Vagina (tissue), 2 donors: ENCODE measurements at regions not wholly inside any gene's neighbourhood (a gene's known extent, or its start where the extent isn't known, plus 50 kb on each side); places are given as distances from the start of the nearest gene placed in this dataset.

Source experiments
- DNase-seq, 2 donors: peaks; one replicate each; pipeline ENCODE4 v3.0.0-alpha.2; 2017; ENCODE audit errors: extremely low spot score in 2 of 2
- H3K27ac ChIP-seq: fragments of 200-600 bp; sonication (generic); one replicate; pipeline ENCODE4 v1.5.1; 2019
- H3K27me3 ChIP-seq: fragments of 200-600 bp; sonication (generic); one replicate; pipeline ENCODE4 v1.5.1; 2019
- H3K36me3 ChIP-seq, 2 donors: fragments of 200-600 bp; sonication (generic); one replicate each; pipeline ENCODE4 v1.5.1; 2017 to 2019
- H3K4me1 ChIP-seq: fragments of 200-600 bp; sonication (generic); one replicate; pipeline ENCODE4 v1.5.1; 2019
- H3K4me3 ChIP-seq, 2 donors: fragments of 200-600 bp; sonication (generic); 1 replicate in 1 of 2; 2 replicates in 1 of 2; pipeline ENCODE4 v1.5.1; 2016 to 2019
- H3K9me3 ChIP-seq: fragments of 200-600 bp; sonication (generic); one replicate; pipeline ENCODE4 v1.5.1; 2019
- CTCF ChIP-seq, 3 experiments: fragments of 450-650 bp in 2 of 3; fragments of 200-600 bp in 1 of 3; sonication (generic) in 1 of 3; IDR thresholded peaks; one replicate each; pipeline ENCODE4 v1.5.1; 2017 to 2019; ENCODE audit warnings: antibody characterized with exemption in 3 of 3, mild to moderate bottlenecking in 2 of 3, moderate library complexity in 2 of 3
- POLR2A ChIP-seq, 2 donors: fragments of 450-650 bp; IDR thresholded peaks; one replicate each; pipeline ENCODE4 v1.6.1; 2017; ENCODE audit warnings: antibody characterized with exemption in 2 of 2, mild to moderate bottlenecking in 2 of 2, moderate library complexity in 2 of 2
- POLR2AphosphoS5 ChIP-seq, 2 donors: sonication (generic); formaldehyde crosslinking; IDR thresholded peaks; one replicate each; pipeline ENCODE4 v1.9.0; 2017; ENCODE audit warnings: antibody characterized with exemption in 2 of 2, mild to moderate bottlenecking in 2 of 2, low read depth in 1 of 2; ENCODE audit not compliant: insufficient read depth in 1 of 2
- intact Hi-C: fragments of 100-400 bp; cut with DNase I; formaldehyde crosslinking; loops from one replicate; pipeline ENCODE4 v1.15.1; 2023

GRCh38 chr6:140485740-140486449 is 1111.4 kb upstream of the CITED2 start:
- no peaks in the 10 kb centered on the region for H3K9me3 ChIP-seq
- intact Hi-C loops: no loop called here
- TF ChIP-seq CTCF (IDR thresholded peaks at IDR 0.05) (no peak), POLR2A (IDR thresholded peaks at IDR 0.05) (no peak), POLR2AphosphoS5 (IDR thresholded peaks at IDR 0.05; ENCODE audit: insufficient read depth in 1 of 2, low read depth in 1 of 2) (no peak)
- H3K4me1 ChIP-seq: peaks cover 6% of the 10 kb centered on the region
- H3K27me3 ChIP-seq: no peaks in the 10 kb centered on the region
- no peak overlapping the region for H3K4me3 ChIP-seq
- H3K36me3 ChIP-seq: no peaks in the 10 kb centered on the region
- DNase-seq: no peak
- no peak overlapping the region for H3K27ac ChIP-seq

GRCh38 chr6:140480852-140481251 is 1106.4 kb upstream of the CITED2 start:
- no peak for DNase-seq
- no peak overlapping the region for H3K4me3 ChIP-seq
- intact Hi-C loops: no loop called here
- H3K36me3 ChIP-seq: no peaks in the 10 kb centered on the region
- no peaks in the 10 kb centered on the region for H3K9me3 ChIP-seq
- H3K27me3 ChIP-seq: no peaks in the 10 kb centered on the region
- H3K4me1 ChIP-seq: peaks cover 3% of the 10 kb centered on the region
- no peak overlapping the region for H3K27ac ChIP-seq
- no peak for TF ChIP-seq POLR2A (IDR thresholded peaks at IDR 0.05)
- TF ChIP-seq POLR2AphosphoS5 (IDR thresholded peaks at IDR 0.05; ENCODE audit: insufficient read depth in 1 of 2, low read depth in 1 of 2): no peak
- no peak for TF ChIP-seq CTCF (IDR thresholded peaks at IDR 0.05)

GRCh38 chr6:140478631-140479030 is 1104.2 kb upstream of the CITED2 start:
- no peaks in the 10 kb centered on the region for H3K36me3 ChIP-seq
- intact Hi-C loops: no loop called here
- no peak for DNase-seq

GRCh38 chr6:140475086-140475485 is 1100.6 kb upstream of the CITED2 start:
- no peaks in the 10 kb centered on the region for H3K27me3 ChIP-seq
- H3K36me3 ChIP-seq: no peaks in the 10 kb centered on the region
- no peak overlapping the region for H3K4me3 ChIP-seq
- DNase-seq: no peak
- H3K27ac ChIP-seq: no peak overlapping the region
- H3K4me1 ChIP-seq: no peaks in the 10 kb centered on the region
- H3K9me3 ChIP-seq: no peaks in the 10 kb centered on the region
- intact Hi-C loops: no loop called here
- TF ChIP-seq POLR2AphosphoS5 (IDR thresholded peaks at IDR 0.05; ENCODE audit: insufficient read depth in 1 of 2, low read depth in 1 of 2): no peak
- TF ChIP-seq POLR2A (IDR thresholded peaks at IDR 0.05): no peak

More at GRCh38 chr6:140478631-140479030, 1104.2 kb upstream of the CITED2 start:
- Histone ChIP-seq H3K4me3 (no peak overlapping the region), H3K4me1 (no peaks in the 10 kb centered on the region), H3K27me3 (no peaks in the 10 kb centered on the region), H3K27ac (no peak overlapping the region), H3K9me3 (no peaks in the 10 kb centered on the region)
- TF ChIP-seq POLR2A (IDR thresholded peaks at IDR 0.05) (no peak), POLR2AphosphoS5 (IDR thresholded peaks at IDR 0.05; ENCODE audit: insufficient read depth in 1 of 2, low read depth in 1 of 2) (no peak), CTCF (IDR thresholded peaks at IDR 0.05) (no peak)

- DNase-seq: no peak
- TF ChIP-seq POLR2AphosphoS5 (IDR thresholded peaks at IDR 0.05; ENCODE audit: insufficient read depth in 1 of 2, low read depth in 1 of 2): no peak
- TF ChIP-seq CTCF (IDR thresholded peaks at IDR 0.05): no peak
- no peak for TF ChIP-seq POLR2A (IDR thresholded peaks at IDR 0.05)
- Histone ChIP-seq H3K27ac (no peak overlapping the region), H3K4me3 (no peak overlapping the region), H3K9me3 (no peaks in the 10 kb centered on the region), H3K4me1 (peaks cover 23% of the 10 kb centered on the region), H3K27me3 (no peaks in the 10 kb centered on the region), H3K36me3 (no peaks in the 10 kb centered on the region)
- intact Hi-C loops: no loop called here
Measured at GRCh38 chr6:140464720-140465119, 1090.3 kb upstream of the CITED2 start.
